ENCODE measurements at regions not wholly inside any gene's neighbourhood (a gene's known extent, or its start where the extent isn't known, plus 50 kb on each side); places are given as distances from the start of the nearest gene placed in this dataset.

DNA sequence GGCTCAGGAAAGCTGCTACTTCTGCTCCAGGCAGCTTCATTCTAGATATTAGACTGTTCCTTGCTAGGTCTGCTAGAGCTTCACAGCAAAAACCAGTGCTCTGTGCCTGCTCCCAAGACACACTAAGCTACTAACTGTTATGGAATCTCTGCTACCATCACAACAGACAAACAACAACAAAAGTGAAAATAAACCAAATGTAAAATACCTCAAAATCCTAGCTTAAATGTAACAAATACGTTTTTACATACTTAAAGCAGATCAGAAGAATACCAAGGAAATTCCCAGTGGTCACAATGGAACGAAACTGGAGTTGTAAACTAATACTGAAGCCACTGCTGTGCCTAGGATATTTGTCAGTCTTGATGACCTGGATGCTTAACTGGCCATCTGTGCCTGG lies 84.6 kb upstream of the EZR start:
- ChIA-PET SMC1A (ENCODE audit: uncharacterized antibody, unreplicated experiment) (interaction anchor here (0.7 to 1.9 kb wide), 6 partner anchors 9 to 95 kb away, joined by 3 to 8 read pairs (median 4); no protein-coding TSS in a partner anchor), CTCF (interaction anchor here (0.6 kb wide), 2 partner anchors 30 to 162 kb away, joined by 4 to 7 read pairs; no protein-coding TSS in a partner anchor)
- no TSS peak for BruUV-seq (replicated peaks)

DNA sequence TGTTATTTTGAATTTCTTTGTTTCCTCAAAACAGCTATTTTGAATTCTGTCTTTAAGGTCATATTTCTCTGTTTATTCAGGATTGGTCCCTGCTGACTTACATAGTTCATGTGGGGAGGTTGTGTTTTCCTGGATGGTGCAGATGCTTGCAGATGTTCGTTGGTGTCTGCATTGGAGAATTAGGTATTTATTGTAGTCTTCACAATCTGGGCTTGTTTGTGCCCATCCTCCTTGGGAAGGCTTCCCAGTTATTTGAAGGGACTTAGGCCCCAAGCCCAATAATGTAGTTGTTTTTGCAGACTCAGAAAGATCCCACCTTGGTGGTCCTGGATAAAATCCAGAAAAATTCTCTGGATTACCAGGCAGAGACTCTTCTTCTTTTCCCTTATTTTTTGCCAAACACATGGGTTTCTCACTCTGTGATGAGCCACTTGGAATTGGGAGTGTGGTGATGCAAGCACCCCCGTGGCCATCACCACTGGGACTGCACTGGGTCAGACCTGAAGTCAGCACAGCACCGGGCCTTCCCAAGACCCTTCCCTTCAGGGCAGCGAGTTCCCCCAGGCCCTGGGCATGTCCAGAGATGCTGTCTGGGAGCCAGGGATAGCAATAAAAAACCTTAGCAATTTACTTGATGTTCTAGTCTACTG lies 81.6 kb upstream of the EZR start:
- ChIA-PET RAD21 (ENCODE audit: unreplicated experiment) (no interaction called here), POLR2A (interaction anchor here (0.6 kb wide), 1 partner anchor 158 kb away, joined by 3 read pairs; no protein-coding TSS in a partner anchor), SMC1A (ENCODE audit: uncharacterized antibody, unreplicated experiment) (no interaction called here), CTCF (interaction anchor here (1.1 kb wide), 1 partner anchor 686 kb away, joined by 3 read pairs; no protein-coding TSS in a partner anchor)
- no peaks in the 10 kb centered on the region for H3K79me2 ChIP-seq (ENCODE audit: control insufficient read depth, insufficient read depth, low read length)
- no peaks in the 10 kb centered on the region for H3K27me3 ChIP-seq (replicated peaks in 1 of 2; ENCODE audit: control insufficient read depth in 2 of 2, insufficient read depth in 2 of 2, low read length in 1 of 2)
- ATAC-seq (no peak), FAIRE-seq (no peak), DNase-seq (ENCODE audit: low read depth, low spot score) (no peak)
- H2AFZ ChIP-seq (ENCODE audit: control insufficient read depth, low read depth, low read length), result no peak overlapping the region
- no peak overlapping the region for H3K9ac ChIP-seq (ENCODE audit: control insufficient read depth, insufficient read depth, low read length)
- in situ Hi-C loops (cut with MboI) (no loop called here), intact Hi-C loops (cut with micrococcal nuclease; ENCODE audit: unreplicated experiment) (no loop called here)
- no peak overlapping the region for H3K27ac ChIP-seq (ENCODE audit: control insufficient read depth, insufficient read depth)
- WGBS (ENCODE audit: insufficient coverage, insufficient replicate concordance, low lambda C conversion rate, missing lambda C conversion rate), result 50% methylated on average over 4 of the region's 4 CpGs
- BruUV-seq (replicated peaks), result no TSS peak
- peaks cover 4% of the 10 kb centered on the region; the same call in 1 of the 3 replicates for H3K9me3 ChIP-seq (replicated peaks; ENCODE audit: control insufficient read depth, insufficient read depth, low read length)
- no peak overlapping the region for H3K4me2 ChIP-seq (ENCODE audit: control insufficient read depth, insufficient read depth)
- no peaks in the 10 kb centered on the region for H3K36me3 ChIP-seq (ENCODE audit: control insufficient read depth in 2 of 2, insufficient read depth in 2 of 2, low read length in 1 of 2)
- H3K4me1 ChIP-seq (ENCODE audit: control insufficient read depth, insufficient read depth, low read length), result no peaks in the 10 kb centered on the region
- H3K4me3 ChIP-seq, result no peak overlapping the region
- H4K20me1 ChIP-seq (ENCODE audit: control insufficient read depth, insufficient read depth), result no peaks in the 10 kb centered on the region
- no peak for TF ChIP-seq NFXL1 (IDR thresholded peaks at IDR 0.05; ENCODE audit: borderline replicate concordance)
- no peak for TF ChIP-seq RELA (IDR thresholded peaks at IDR 0.05; ENCODE audit: borderline replicate concordance, partially characterized antibody)
- no peak for TF ChIP-seq RAD51 (IDR thresholded peaks at IDR 0.05)
- TF ChIP-seq FOXM1 (IDR thresholded peaks at IDR 0.05; ENCODE audit: low read depth, low read length), result no peak
- no peak for TF ChIP-seq DPF2 (IDR thresholded peaks at IDR 0.05)
- TF ChIP-seq ZNF384 (IDR thresholded peaks at IDR 0.05; ENCODE audit: borderline replicate concordance, low read depth, low read length), result no peak
- TF ChIP-seq GABPA (IDR thresholded peaks at IDR 0.05; ENCODE audit: low read depth), result no peak
- TF ChIP-seq CUX1 (IDR thresholded peaks at IDR 0.05; ENCODE audit: insufficient replicate concordance, low read depth, low read length), result no peak
- no peak for TF ChIP-seq SMC3 (IDR thresholded peaks at IDR 0.05; ENCODE audit: borderline replicate concordance, low read length)
- TF ChIP-seq PML (IDR thresholded peaks at IDR 0.05; ENCODE audit: low read length), result no peak

More for the DNA sequence above, 84.6 kb upstream of the EZR start:
- in situ Hi-C loops (cut with MboI) (no loop called here), intact Hi-C loops (cut with micrococcal nuclease; ENCODE audit: unreplicated experiment) (no loop called here)
- no peak overlapping the region for H3K4me2 ChIP-seq (ENCODE audit: control insufficient read depth, insufficient read depth)
- no peaks in the 10 kb centered on the region for H3K79me2 ChIP-seq (ENCODE audit: control insufficient read depth, insufficient read depth, low read length)
- 27% methylated on average over 2 of the region's 2 CpGs for WGBS (ENCODE audit: insufficient coverage, insufficient replicate concordance, low lambda C conversion rate, missing lambda C conversion rate)
- no peaks in the 10 kb centered on the region for H4K20me1 ChIP-seq (ENCODE audit: control insufficient read depth, insufficient read depth)
- ChIA-PET RAD21 (ENCODE audit: unreplicated experiment) (interaction anchor here (1.0 kb wide), 1 partner anchor 188 kb away, joined by 3 read pairs; no protein-coding TSS in a partner anchor), POLR2A (interaction anchor here (1.7 kb wide), 1 partner anchor 34 kb away, joined by 7 read pairs; no protein-coding TSS in a partner anchor)
- H2AFZ ChIP-seq (ENCODE audit: control insufficient read depth, low read depth, low read length), result no peak overlapping the region
- H3K4me1 ChIP-seq (ENCODE audit: control insufficient read depth, insufficient read depth, low read length), result no peaks in the 10 kb centered on the region
- H3K9ac ChIP-seq (ENCODE audit: control insufficient read depth, insufficient read depth, low read length), result no peak overlapping the region
- H3K9me3 ChIP-seq (replicated peaks; ENCODE audit: control insufficient read depth, insufficient read depth, low read length), result peaks cover 8% of the 10 kb centered on the region; the same call in 2 of the 3 replicates
- no peaks in the 10 kb centered on the region for H3K27me3 ChIP-seq (replicated peaks in 1 of 2; ENCODE audit: control insufficient read depth in 2 of 2, insufficient read depth in 2 of 2, low read length in 1 of 2)
- H3K36me3 ChIP-seq (ENCODE audit: control insufficient read depth in 2 of 2, insufficient read depth in 2 of 2, low read length in 1 of 2), result no peaks in the 10 kb centered on the region
- no peak overlapping the region for H3K27ac ChIP-seq (ENCODE audit: control insufficient read depth, insufficient read depth)
- no peak for DNase-seq (ENCODE audit: low read depth, low spot score)
- H3K4me3 ChIP-seq, result no peak overlapping the region
- no peak for FAIRE-seq
- TF ChIP-seq MAX (IDR thresholded peaks at IDR 0.05; ENCODE audit: low read depth, low read length) (no peak), RCOR1 (conservative IDR thresholded peaks at IDR 0.05; ENCODE audit: low read depth, low read length) (no peak), SIN3A (IDR thresholded peaks at IDR 0.05; ENCODE audit: low read depth, low read length) (no peak), TCF7 (IDR thresholded peaks at IDR 0.05; ENCODE audit: borderline replicate concordance) (no peak)
- ATAC-seq, result no peak
